GM18498 (cell line): ENCODE measurements at regions not wholly inside any gene's neighbourhood (a gene's known extent, or its start where the extent isn't known, plus 50 kb on each side); places are given as distances from the start of the nearest gene placed in this dataset.

Experiments
- ATAC-seq: cut with Tn5 transposase; IDR thresholded peaks from one replicate; pipeline ENCODE4 v1.9.1; 2021; ENCODE audit warnings: mild to moderate bottlenecking, moderate library complexity; ENCODE audit not compliant: unreplicated experiment

GRCh38 chr3:168476360-168476980, 380.7 kb upstream of the GOLIM4 start:
- no peak for ATAC-seq

GRCh38 chr3:168475704-168476103, 380.0 kb upstream of the GOLIM4 start:
- no peak for ATAC-seq

- no peak for ATAC-seq
Observed at GRCh38 chr3:168473334-168473890, 377.7 kb upstream of the GOLIM4 start.

- no peak for ATAC-seq
Observed at GRCh38 chr3:168472783-168473182, 377.1 kb upstream of the GOLIM4 start.

- ATAC-seq, result no peak
Observed at GRCh38 chr3:168470380-168470779, 374.7 kb upstream of the GOLIM4 start.

GRCh38 chr3:168469436-168469835, 373.7 kb upstream of the GOLIM4 start:
- ATAC-seq, result no peak

GRCh38 chr3:168467115-168467714, 371.5 kb upstream of the GOLIM4 start:
- ATAC-seq, result peak; percentile 86

- no peak for ATAC-seq
Observed at GRCh38 chr3:168461793-168462192, 366.1 kb upstream of the GOLIM4 start.

GRCh38 chr3:168459226-168459784, 363.6 kb upstream of the GOLIM4 start:
- no peak for ATAC-seq

- ATAC-seq, result no peak
Observed at GRCh38 chr3:168457954-168458539, 362.3 kb upstream of the GOLIM4 start.

- ATAC-seq, result no peak
Observed at GRCh38 chr3:168455814-168456213, 360.1 kb upstream of the GOLIM4 start.

GRCh38 chr3:168453623-168454022, 357.9 kb upstream of the GOLIM4 start:
- no peak for ATAC-seq

GRCh38 chr3:168443965-168444364, 348.2 kb upstream of the GOLIM4 start:
- no peak for ATAC-seq

- no peak for ATAC-seq
Observed at GRCh38 chr3:168442502-168442901, 346.8 kb upstream of the GOLIM4 start.

GRCh38 chr3:168436245-168436724, 340.6 kb upstream of the GOLIM4 start:
- no peak for ATAC-seq

- ATAC-seq, result no peak
Observed at GRCh38 chr3:168431491-168431890, 335.8 kb upstream of the GOLIM4 start.

- ATAC-seq, result no peak
Observed at GRCh38 chr3:168427835-168428475, 332.2 kb upstream of the GOLIM4 start.

- ATAC-seq, result no peak
Observed at GRCh38 chr3:168427156-168427555, 331.4 kb upstream of the GOLIM4 start.

- no peak for ATAC-seq
Observed at GRCh38 chr3:168425936-168426595, 330.3 kb upstream of the GOLIM4 start.

- ATAC-seq, result no peak
Observed at GRCh38 chr3:168424059-168424734, 328.5 kb upstream of the GOLIM4 start.
